Muscle of back (tissue), 3 donors: ENCODE measurements at regions not wholly inside any gene's neighbourhood (a gene's known extent, or its start where the extent isn't known, plus 50 kb on each side); places are given as distances from the start of the nearest gene placed in this dataset.

Experiments
- DNase-seq, 3 donors: peaks; one replicate each; pipeline versions ENCODE4 v3.0.0 to v3.0.0-alpha.2; 2013

DNA sequence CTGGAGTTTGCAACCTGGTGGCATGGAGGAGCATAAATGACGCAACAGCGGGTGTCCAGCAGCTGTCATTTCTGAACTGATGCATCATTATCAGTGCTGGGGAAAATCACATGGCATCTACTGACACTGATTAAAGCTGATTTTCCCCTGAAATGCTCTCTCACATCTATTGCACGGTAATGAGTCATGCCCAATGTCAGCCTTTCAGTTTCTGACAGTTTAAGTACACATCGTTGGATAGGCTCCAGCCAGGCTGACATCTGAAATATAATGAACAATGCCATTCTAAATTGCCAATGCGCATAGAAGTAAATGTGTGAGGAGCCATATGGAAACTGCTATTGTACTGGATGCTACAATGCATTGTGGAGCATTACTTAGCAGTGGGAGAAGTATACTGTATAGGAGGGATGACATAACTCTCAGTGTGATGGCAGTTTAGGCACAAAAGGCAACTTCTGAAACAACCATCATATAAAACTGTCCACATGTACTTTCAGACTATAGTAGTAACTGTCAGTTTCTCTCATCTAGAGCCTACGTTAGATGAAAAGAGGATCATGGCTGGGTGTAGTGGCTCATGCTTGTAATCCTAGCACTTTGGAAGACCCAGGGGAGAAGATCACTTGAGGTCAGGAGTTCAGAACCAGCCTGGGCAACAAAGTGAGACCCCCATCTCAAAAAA is 389.3 kb upstream of the DMAC1 start:
- no peak for DNase-seq

DNA sequence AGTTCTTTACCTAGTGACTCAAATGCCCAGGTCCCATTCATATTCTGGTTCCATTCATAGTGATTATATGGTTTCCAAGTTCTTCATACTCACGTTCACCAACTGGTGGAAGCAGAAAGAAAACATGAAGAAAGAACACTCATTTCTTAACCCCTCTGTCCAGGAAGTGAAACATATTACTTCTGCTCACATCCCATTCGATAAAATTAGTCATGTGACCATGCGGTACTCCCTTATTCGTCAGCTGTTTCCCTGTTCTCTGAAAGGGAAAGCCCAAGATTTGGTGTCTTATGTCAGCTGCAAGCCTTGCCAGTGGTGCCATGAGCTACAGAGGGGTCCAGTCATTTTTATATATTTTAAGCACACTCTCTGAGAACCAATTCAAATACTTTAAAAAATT is 387.0 kb upstream of the DMAC1 start:
- no peak for DNase-seq

DNA sequence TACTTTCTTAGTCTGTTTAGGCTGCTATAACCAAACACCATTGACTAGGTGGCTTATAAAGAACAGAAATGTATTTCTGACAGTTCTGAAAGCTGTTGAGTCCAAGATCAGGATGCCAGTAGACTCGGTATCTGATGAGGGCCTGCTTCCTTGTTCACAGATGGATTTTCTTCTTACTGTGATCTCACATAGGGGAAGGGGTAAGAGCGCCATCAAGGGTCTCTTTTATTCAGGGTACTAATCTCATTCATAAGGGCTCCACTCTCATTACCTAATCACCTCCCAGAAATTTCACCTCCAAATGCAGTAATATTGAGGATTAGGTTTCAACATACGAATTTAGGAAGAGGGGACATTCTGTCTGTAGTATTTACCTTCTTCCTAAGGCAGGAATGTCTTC is 384.0 kb upstream of the DMAC1 start:
- no peak for DNase-seq

DNA sequence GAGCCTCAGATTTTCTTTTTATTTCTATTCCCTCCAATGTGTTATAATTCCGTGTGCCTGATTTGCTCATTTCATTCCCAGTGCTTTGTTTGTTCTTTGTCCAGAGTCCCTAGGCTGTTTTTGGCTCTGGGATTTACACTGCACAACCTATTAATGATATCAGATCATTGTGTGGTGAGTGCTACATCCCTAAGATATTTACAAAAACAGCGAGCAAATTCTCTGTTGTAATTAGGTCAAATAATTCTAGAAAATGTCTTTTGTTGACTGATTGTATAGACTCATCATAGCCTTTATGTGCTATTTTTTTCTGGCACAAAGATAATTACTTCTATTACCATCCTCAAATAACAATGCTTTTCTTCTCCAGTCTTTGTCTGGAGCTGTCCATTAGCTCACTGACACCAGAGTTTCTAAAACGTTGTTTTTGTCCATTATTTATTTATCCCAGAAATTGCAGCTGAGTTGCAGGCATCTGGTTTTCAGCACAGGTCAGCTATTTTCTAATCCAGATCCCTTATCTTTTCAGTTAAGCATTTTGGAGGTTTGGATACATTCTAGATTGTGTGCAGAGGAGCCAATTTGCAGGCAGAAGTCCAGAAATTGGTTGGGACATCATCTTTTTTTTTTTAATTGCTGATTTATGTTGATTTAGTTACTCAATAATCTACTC is 379.9 kb upstream of the DMAC1 start:
- DNase-seq, result no peak

DNA sequence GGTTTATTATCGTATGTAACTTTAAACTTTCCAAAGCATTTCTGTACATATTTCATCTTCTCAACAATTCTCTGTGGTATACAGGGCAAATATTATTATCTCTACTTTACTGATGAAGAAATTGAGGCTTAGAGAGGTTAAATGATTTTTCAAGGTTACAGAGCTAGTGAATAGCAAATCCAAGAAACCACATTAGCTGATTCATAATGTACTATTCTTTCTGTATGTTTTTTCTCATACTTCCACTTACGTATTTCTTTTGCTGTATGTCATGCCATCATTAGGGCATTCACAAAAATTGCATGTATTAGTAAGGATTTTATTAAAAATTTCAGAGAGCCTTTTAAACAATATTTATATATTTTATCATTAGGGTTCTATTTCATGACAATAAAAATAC is 372.4 kb upstream of the DMAC1 start:
- DNase-seq, result no peak

DNA sequence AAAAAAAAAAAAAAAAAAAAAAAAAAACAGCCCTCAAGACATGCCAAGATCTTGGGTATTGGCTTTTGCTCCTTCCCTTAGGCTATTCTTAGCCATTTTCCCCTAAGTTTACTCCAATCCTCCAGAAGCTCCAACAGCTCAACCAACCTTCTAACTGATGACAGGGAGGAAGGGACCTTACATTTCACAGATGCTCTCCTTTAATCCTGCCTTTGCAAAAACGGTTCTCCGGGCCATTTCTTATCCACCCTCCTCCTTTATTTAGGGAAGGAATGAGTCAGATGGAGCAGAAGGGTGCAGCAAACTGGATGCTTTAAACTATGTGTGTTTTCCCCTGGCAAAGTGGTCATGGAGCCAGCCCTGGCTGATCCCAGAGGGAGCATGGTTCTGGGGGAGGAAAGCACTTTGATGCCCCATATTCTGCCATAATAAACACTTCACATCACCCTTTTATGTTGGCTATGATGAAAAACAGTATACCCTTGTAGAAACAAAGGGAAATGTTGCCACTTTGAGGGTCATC is 369.4 kb upstream of the DMAC1 start:
- no peak for DNase-seq

DNA sequence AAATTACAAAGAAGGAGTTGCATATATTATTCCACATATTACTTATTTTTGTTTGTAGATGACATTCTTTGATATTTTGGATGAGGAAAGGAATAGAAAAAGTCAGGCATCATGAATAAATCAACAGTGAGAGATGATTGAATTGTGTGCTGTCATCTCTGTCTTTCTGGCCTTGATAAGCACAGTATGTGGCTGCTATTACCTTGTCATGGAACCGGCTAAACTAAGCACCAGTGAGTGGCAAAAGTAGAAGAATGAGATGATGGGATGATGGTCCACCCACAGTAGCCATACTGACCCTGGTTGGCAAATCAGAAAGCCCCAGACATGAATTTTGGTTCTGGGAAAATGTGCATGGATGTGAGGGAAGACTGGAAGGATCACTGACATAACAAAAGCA is 361.2 kb upstream of the DMAC1 start:
- DNase-seq, result no peak

DNA sequence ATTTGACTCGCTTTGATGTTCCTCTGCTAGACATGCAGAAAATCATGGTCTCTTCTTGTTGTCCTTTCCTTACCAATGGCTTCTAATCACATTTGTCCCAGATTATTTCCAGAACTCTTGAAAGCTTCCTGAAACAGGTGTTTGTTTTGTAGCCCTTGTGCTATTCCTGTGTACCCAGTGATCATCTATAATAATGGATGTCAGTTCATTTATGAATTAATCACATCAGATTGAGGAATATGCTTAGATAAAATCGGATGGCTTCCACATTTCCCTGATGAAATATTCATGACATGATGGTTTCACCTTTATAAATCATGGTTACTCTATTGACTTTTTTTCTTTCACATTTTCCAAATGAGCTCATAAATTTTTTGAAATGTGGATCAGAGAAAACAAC is 359.0 kb upstream of the DMAC1 start:
- no peak for DNase-seq

DNA sequence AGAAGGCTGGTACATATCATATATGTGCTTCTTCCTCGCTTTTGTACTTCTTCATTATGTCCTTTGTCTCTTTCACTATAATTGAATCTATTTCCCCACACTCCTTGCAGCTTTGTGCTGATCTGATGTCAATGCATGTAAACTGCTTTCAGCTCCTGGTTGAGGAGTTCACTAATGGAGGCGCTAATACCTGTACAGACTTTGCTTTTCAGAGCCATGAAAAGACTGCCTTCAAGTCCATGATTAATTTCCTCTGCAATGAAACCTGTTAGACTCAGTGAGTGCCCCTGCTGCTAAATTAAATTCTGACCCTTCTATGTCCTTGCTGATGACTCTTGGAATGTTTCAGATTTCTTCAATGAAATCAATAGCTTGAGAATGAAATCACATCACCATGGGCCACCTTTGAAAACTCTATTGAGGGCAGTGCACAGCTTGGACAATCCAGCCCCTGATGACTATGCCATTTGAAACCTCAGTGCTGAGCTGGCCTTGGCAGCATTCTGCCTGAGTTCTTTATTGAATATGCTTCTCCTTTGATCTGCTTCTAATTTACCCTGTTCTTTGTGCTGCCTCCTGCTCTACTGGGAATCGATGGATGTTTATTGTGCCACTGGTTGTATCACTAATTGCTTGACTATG is 358.2 kb upstream of the DMAC1 start:
- no peak for DNase-seq

DNA sequence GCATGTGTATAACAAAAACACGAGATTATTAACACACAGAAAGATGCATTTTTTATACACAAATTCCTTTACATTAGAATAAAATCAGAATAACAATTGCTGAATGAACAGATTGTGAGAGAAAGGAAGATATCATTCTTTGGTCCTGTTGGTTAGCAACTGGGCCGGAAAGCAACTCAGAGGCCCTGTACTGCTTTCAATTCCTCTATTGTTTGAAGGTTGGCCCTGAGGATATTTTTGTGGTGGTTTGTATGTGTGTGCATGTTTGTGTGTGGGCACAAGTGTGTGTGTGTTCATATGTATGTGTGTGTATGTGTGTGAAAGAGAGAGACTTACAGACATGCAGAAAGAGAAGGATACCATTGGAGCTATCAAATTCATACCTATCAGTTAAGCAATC is 356.8 kb upstream of the DMAC1 start:
- DNase-seq, result no peak

DNA sequence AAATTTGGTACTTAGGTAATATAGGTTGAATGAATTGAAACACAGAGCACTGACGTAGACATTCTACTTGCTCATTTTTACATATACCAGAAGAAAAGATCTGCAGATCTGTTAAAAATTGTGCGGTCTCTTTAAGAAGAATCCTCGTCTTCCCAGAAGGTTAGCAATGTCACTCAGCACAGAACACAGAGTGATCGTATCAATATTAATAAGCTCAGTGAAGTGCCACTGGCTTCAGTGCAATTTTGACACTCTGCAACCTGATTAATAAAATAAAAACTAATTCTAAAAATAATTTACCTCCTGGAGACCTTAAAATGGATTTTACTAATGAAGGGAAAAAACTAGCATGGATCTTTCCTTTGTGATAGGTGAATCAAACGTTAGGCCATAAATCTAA is 356.1 kb upstream of the DMAC1 start:
- DNase-seq, result no peak

DNA sequence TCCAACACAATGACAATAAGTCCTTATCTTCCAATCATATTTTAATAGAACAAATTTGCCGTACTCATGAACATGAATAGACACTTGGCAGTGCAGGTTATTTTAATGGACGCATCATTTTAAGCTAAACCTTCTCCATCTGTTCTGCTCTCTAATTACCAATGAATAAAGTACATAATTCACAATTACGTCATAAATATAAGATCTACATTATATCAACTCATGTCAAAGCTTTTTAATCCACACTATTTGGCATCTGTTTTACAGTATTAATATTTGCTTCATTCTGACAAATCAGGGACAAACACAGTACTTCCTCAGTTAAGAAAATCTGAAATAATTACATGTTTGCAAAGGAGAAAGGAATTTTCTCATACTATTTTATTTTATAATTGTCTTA is 344.1 kb upstream of the DMAC1 start:
- DNase-seq, result no peak

DNA sequence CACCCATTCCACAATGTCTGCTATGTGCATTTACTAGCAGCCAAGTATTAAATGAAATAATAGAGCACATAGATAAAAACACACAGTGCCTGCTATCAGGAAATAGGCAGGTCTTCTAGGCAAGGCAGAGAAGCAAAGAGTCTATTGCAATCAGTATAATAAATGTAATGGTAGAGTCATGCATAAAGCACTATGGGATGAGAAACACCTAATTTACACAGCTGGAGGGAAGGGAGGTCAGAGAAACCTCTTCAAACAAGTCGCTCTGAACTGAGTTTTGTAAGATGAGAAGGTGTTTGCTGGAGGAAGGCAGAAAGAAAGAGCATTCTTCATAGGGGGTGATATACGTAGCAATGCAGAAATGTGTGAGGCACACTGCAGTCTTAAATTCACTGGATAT is 341.0 kb upstream of the DMAC1 start:
- DNase-seq, result no peak

DNA sequence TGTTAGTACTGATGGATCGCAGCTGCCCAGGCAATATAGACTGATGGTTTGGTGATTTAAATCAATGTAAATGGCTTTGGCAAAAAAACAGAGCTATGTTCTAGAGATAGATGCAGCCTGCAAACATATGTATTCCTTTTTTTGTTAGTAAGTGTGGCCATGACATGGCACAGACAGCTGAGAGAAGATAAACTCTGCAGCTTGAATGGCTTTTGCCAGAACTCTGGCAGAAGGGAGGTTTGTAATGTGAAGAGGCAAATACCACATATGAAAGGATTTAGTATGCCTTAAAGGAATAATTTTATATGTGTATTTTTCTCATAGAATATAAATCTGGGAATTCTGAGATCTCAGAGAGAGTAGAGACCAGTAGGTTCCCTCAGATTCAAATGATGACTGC is 340.2 kb upstream of the DMAC1 start:
- no peak for DNase-seq

DNA sequence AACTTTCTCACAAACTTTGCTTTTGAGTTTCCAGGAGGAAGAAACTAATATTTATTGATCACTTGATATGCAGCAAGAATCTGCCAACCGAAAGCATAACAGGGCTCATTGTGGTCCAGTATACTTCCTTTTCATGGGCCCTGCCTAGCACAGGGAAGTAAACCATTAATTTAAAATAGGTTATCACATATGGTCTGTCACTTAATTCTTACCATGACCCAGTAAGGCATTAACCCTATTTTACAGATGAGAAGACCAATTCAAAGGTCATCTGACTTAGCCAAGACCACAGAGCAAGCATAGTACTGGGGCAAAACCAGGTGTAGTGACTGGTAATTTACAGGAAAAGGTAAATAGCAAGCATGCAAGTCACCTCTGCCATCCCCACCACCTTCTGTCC is 336.9 kb upstream of the DMAC1 start:
- no peak for DNase-seq

DNA sequence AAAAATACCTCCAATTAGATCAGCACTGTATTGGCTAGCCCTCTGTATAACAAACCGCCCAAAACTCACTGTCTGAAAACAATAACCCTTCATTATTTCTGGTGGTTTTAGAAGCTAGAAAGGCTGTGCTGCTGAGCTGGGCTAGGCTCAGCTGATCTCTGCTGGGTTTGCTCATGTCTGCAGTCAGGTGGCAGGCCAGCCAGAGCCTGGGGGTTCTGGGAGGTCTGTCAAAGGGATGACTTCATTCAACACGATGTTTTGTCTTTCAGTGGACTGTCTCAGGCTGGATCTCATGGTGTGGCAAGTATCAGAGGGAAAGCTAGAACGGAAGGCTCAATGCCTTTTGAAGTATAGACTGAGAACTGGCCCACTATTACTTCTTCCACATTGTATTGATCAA is 335.1 kb upstream of the DMAC1 start:
- no peak for DNase-seq

DNA sequence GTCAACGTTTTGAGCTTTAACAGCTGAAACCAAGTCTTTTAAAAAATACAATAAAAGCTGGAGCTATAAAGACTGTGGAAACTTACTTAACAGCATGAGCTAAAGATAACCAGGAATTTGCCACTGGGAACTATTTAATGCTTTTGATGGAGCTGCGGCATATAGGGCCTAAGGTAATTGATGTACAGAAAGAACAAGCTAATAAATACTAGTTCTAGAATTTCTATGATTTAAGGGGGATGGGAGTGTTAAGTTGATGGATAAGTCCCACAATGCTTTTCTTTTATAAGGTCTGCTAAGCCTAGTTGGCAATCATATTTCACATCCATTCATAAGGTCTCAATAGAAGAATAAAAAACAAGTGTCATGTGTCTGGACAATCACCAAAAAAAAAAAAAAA is 334.0 kb upstream of the DMAC1 start:
- DNase-seq, result peak in 1 of 3 donors; percentile 13

DNA sequence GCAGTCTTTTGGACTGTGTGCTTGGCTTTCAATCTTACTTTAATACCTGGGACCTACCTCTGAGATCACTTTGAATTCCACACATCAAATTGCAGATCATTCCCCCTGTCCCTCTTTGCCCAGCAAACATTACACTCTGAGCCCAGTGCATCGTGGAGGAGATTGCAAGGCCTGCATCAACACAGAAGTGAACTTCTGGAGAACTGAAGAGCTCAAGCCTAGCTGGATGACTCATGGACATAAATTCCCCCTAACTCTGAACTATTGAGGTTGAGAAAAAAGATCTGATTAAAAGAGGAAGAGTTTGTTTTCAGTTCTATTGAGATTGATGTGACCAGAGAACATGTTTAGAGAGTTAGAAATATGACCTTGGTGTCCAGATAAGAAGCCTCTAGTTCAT is 316.0 kb upstream of the DMAC1 start:
- no peak for DNase-seq

DNA sequence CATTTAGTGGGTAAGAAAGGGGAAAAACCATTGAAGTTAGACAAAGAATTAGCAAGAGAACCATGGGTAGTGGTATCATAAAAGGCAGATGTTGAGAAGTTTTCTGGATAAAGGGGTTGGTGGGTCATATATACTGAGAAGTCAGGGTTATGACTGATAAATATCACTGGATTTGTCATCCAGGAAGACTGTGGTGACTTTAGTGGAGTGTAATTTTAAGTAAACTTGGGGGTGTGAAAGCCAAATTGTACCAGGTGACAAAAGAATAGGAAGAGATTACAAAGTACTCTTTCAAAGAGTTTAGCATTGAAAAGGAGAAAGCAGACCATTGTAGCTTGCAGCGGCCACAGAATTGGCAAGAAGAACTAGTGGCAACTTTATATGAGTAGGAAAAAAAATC is 315.2 kb upstream of the DMAC1 start:
- DNase-seq, result no peak

DNA sequence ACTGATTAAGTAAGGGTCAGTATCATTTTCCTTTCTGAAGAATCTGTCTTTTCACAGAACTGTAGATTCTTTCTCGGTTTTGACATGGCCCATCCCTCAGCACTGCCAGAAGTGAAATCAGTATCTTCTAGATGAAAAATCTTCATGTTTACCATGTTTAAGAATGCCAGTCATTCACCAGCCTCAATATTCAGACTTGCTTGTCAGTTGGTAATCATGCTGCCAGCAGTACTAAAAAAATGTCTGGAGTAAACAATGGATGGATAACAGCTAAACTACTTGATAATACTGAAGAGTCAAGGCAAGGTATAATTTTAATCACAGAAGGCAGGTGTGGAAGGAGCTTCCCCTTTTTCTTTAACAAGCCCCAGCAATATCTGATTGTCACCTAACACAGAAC is 306.8 kb upstream of the DMAC1 start:
- DNase-seq, result no peak

DNA sequence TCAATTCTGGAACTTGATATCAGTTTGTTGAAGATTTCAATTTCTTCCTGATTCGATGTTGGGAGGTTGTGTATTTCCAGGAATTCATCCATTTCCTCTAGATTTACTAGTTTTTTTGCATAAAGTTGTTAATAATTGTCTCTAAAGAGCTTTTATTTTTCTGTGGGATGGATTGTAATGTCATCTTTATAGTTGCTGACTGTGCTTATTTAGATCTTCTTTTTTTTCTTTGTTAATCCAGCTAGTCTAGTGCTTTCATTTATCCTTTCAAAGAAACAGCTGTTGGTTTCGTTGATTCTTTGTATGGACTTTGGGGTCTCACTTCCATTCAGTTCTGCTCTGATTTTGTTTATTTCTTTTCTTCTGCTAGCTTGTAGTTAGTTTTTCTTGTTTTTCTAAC is 302.0 kb upstream of the DMAC1 start:
- no peak for DNase-seq

DNA sequence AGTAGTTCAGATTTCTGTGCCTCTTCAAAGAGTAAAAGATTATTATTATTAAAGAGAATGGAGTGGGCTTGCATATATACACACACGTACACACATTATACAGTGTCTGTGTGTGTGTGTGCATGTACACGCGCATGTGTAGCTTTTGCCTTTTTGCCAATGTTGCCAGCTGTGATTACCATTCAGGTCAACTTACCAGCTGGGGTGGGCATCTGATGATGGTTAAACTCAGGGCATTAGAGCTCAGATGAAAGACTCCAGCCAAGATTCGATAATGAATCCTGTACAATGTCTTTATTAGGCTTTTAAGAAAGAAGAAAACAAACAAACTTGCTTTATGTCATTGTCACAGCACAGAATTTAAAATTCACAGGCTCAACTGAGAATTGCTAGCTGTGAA is 296.5 kb upstream of the DMAC1 start:
- no peak for DNase-seq

DNA sequence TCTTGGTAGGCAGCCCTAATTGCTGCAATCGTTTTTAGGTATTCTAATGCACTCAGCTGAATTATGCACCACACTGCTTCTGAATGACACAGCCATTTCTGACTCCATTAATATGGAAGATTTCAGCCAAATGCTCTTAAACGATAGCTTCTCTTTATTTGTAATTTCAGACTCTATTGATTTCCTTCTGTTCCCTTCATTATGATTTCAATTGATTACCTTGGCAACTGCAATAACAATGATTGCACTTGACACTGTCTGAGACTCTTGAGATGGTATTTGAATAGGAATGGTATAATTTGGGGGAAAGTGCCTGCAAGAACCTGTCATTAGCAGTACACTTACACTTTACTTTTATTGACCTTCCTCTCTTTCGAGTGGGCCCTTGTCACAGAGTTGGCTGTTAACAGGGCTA is 296.1 kb upstream of the DMAC1 start:
- DNase-seq, result no peak
